ENCODE measurements at regions not wholly inside any gene's neighbourhood (a gene's known extent, or its start where the extent isn't known, plus 50 kb on each side); places are given as distances from the start of the nearest gene placed in this dataset.

DNA sequence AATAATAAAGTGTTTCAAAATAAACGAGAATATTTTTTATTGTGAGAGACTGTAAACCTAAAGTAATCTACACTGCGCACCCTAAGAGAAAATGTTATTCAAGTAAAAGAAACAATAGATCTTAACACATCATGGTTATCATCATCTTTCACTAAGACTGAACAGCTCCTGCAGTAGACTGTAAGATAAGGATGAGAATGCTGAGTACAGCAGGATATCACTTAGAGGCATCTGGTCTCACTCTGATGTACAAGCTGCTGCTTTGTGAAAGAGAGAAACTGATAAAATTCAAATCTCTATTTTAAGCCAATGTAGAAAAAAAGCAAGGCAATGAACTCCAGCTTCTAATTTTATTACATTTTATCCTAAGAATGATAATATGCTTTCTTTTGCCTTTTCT, 261.7 kb upstream of the HTR2A start:
- TF ChIP-seq CTCF (IDR thresholded peaks at IDR 0.05) (no peak), POLR2A (IDR thresholded peaks at IDR 0.05) (no peak)
